ENCODE measurements at regions not wholly inside any gene's neighbourhood (a gene's known extent, or its start where the extent isn't known, plus 50 kb on each side); places are given as distances from the start of the nearest gene placed in this dataset.

DNA sequence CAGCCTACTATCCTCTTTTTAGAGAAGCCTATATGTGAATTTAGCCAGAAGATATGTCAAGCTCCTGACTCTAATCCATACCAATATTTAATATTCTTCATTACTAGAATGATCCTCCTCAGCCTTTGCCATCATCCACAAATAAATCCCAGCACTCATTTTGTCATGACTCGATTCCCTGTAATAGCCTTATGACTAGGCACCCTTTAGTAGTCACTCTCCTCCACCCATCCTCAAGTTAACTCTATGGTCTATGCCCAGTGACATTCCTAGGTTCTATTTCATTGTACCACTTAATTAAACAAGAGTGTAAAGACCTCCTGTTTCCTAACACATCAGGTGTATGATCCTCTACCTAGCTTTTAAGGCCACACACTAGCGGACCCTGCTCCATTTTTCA lies 450.4 kb upstream of the CITED2 start:
- intact Hi-C loops (cut with DNase I; ENCODE audit: low total_unique reads): no loop called here
- no peak overlapping the region for H3K27ac ChIP-seq
- 95 to 100% methylated on average over 2 of the region's 2 CpGs for WGBS, 2 donors
- no peak overlapping the region for H3K4me3 ChIP-seq
- no peak for DNase-seq
- no peak for TF ChIP-seq POLR2A (IDR thresholded peaks at IDR 0.05)
- TF ChIP-seq, protein P1, sequence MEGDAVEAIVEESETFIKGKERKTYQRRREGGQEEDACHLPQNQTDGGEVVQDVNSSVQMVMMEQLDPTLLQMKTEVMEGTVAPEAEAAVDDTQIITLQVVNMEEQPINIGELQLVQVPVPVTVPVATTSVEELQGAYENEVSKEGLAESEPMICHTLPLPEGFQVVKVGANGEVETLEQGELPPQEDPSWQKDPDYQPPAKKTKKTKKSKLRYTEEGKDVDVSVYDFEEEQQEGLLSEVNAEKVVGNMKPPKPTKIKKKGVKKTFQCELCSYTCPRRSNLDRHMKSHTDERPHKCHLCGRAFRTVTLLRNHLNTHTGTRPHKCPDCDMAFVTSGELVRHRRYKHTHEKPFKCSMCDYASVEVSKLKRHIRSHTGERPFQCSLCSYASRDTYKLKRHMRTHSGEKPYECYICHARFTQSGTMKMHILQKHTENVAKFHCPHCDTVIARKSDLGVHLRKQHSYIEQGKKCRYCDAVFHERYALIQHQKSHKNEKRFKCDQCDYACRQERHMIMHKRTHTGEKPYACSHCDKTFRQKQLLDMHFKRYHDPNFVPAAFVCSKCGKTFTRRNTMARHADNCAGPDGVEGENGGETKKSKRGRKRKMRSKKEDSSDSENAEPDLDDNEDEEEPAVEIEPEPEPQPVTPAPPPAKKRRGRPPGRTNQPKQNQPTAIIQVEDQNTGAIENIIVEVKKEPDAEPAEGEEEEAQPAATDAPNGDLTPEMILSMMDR (IDR thresholded peaks at IDR 0.05): no peak
- no peaks in the 10 kb centered on the region for H3K4me1 ChIP-seq
- H3K36me3 ChIP-seq (ENCODE audit: low read depth, missing control alignments): no peaks in the 10 kb centered on the region
- H3K27me3 ChIP-seq: no peaks in the 10 kb centered on the region
- H3K9me3 ChIP-seq: no peaks in the 10 kb centered on the region

DNA sequence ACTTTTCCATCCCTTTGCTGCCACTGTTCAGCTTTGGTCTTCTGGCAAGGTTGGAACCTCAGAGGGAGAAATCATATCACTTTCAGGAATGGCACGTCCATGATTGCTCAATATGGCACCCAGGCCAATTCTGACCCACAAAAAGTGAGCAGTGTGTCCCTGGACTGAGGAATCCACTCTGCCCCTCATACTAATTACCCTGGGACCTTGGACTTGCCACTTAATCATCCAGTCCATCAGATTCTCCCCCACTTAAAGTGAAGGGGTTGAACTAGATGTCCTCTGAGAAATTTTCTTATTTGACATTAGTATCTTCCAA lies 449.3 kb upstream of the CITED2 start:
- intact Hi-C loops (cut with DNase I; ENCODE audit: low total_unique reads): no loop called here
- WGBS, 2 donors: 83 to 88% methylated on average over 1 of the region's 1 CpG
- Histone ChIP-seq H3K36me3 (ENCODE audit: low read depth, missing control alignments) (no peaks in the 10 kb centered on the region), H3K27me3 (no peaks in the 10 kb centered on the region), H3K9me3 (no peaks in the 10 kb centered on the region), H3K27ac (peak overlapping the region in 1 of 2 donors; percentile 25), H3K4me1 (no peaks in the 10 kb centered on the region), H3K4me3 (no peak overlapping the region)
- no peak for DNase-seq
- TF ChIP-seq POLR2A (IDR thresholded peaks at IDR 0.05): no peak
- TF ChIP-seq, protein P1 (IDR thresholded peaks at IDR 0.05): no peak

DNA sequence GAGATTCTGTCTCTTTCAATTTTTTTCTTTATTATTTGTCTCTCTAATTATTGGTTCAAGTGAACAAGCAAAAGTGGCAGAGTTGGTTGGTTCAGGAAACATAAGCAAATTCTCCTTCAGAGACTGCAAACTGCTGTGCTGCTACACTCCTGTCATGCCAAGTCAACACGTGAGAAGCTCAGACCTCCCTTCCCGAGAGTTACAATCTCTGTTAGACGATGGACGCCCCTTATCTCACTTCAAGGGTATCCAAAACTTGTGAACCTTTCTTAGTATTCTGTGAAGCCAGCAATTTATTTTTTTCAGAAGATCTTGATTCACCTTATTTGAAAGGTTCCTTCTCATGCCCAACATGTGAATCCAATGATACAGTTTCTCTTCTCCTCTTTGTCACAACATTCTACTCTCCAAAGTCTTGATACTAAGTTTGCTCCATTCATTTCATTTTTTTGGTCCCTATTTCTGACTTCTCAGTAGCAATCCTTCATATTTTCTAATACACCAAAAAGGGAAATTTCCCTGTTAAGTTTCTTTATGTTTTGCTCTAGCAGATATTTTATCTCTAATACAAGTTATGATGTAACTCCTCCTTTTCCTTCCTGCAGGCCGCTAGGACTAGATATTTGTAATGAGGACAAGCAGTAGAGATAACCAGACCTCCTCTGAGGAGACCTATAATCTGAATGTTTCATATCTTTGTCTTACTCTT lies 448.8 kb upstream of the CITED2 start:
- WGBS, 2 donors: 48 to 62% methylated on average over 5 of the region's 5 CpGs
- TF ChIP-seq, protein P1 (IDR thresholded peaks at IDR 0.05): no peak
- TF ChIP-seq POLR2A (IDR thresholded peaks at IDR 0.05): no peak
- Histone ChIP-seq H3K4me3 (no peak overlapping the region), H3K4me1 (no peaks in the 10 kb centered on the region), H3K36me3 (ENCODE audit: low read depth, missing control alignments) (no peaks in the 10 kb centered on the region), H3K9me3 (no peaks in the 10 kb centered on the region), H3K27me3 (no peaks in the 10 kb centered on the region), H3K27ac (peak overlapping the region in 1 of 2 donors; percentile 25)
- no peak for DNase-seq
- intact Hi-C loops (cut with DNase I; ENCODE audit: low total_unique reads): no loop called here

DNA sequence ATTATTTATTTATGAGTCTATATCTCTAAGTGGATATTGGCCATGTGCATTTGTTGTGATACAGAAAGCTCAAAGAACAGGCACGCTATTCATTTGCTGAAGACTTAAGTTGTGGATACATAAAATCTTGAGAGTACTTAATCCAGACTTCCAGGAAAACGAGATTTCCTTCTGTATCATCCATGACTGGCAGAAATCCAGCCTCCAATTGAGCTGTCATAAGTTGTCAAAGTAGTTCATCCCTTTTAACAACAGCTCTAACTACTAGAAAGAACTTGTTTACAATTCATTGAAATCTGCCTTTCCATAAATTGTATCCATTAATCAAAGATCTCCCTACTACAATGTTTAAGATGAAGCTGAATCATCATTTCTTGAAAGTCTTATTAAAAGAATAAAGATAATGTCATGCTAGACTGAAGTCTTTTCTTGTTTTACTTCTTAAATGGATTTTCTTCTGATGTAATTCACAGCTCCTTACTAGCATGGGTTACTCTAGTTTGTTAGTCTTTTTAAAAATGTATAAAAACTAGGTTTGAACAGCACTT lies 447.3 kb upstream of the CITED2 start:
- Histone ChIP-seq H3K4me3 (no peak overlapping the region), H3K4me1 (no peaks in the 10 kb centered on the region), H3K27me3 (no peaks in the 10 kb centered on the region), H3K36me3 (ENCODE audit: low read depth, missing control alignments) (no peaks in the 10 kb centered on the region), H3K27ac (no peak overlapping the region), H3K9me3 (no peaks in the 10 kb centered on the region)
- 60 to 69% methylated on average over 2 of the region's 2 CpGs for WGBS, 2 donors
- TF ChIP-seq, protein P1 (IDR thresholded peaks at IDR 0.05): no peak
- no peak for TF ChIP-seq POLR2A (IDR thresholded peaks at IDR 0.05)
- intact Hi-C loops (cut with DNase I; ENCODE audit: low total_unique reads): no loop called here
- DNase-seq: no peak

DNA sequence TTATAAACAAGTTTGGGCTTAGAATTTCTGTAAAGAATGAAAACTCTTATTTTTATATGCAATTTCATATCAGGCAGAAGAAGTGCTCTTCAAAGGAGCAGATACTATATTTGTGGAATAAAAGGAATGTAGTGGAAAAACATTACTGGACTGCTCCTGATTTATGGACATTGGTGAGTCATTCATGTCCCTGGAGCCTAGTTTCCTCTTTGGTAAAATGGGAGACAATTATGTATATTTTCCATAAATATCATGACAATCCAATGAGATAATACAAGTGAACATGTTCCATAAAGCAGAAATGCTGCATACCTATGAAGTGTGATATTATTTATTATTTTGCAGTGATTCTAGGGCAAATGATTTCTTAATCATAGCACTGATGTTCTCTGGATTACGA lies 445.8 kb upstream of the CITED2 start:
- intact Hi-C loops (cut with DNase I; ENCODE audit: low total_unique reads): no loop called here
- Histone ChIP-seq H3K36me3 (ENCODE audit: low read depth, missing control alignments) (no peaks in the 10 kb centered on the region), H3K4me1 (no peaks in the 10 kb centered on the region), H3K27me3 (no peaks in the 10 kb centered on the region), H3K4me3 (no peak overlapping the region), H3K27ac (no peak overlapping the region), H3K9me3 (no peaks in the 10 kb centered on the region)
- TF ChIP-seq, protein P1 (IDR thresholded peaks at IDR 0.05): no peak
- no peak for TF ChIP-seq POLR2A (IDR thresholded peaks at IDR 0.05)
- 71 to 77% methylated on average over 1 of the region's 1 CpG for WGBS, 2 donors
- DNase-seq: no peak
